Caco-2 (cell line): ENCODE measurements at regions not wholly inside any gene's neighbourhood (a gene's known extent, or its start where the extent isn't known, plus 50 kb on each side); places are given as distances from the start of the nearest gene placed in this dataset.

Experiments used
- BruUV-seq: library from RNA; stranded (reverse); fragments of 400-500 nt; replicated peaks from 2 replicates; lab custom pipeline; 2021; lab: Mats Ljungman, UMichigan
- CTCF ChIA-PET: fragments of 300-600 bp; sonication (Branson Sonifier 250); formaldehyde crosslinking; loops from one replicate; lab custom pipeline; 2022; ENCODE audit warnings: antibody characterized with exemption; lab: Charles Lee
- POLR2A ChIA-PET: fragments of 300-600 bp; sonication (Branson Sonifier 250); formaldehyde crosslinking; loops from one replicate; lab custom pipeline; 2022; ENCODE audit warnings: antibody characterized with exemption; lab: Charles Lee
- DNase-seq, 2 experiments: peaks; one replicate each; pipeline versions ENCODE4 v3.0.0 to v3.0.0-alpha.2; 2020 to 2022
- H3K27me3 ChIP-seq: replicated peaks from 2 replicates; pipeline ENCODE4 v1.6.0; 2011; ENCODE audit warnings: low read length; ENCODE audit not compliant: control insufficient read depth, insufficient read depth
- H3K36me3 ChIP-seq: 2 replicates; pipeline ENCODE4 v1.5.1; 2011; ENCODE audit warnings: low read length; ENCODE audit not compliant: control insufficient read depth, insufficient read depth
- H3K4me1 ChIP-seq: fragments of 250-450 bp; sonication (Bioruptor Pico); 2 replicates; pipeline ENCODE4 v1.5.1; 2020; ENCODE audit warnings: mild to moderate bottlenecking
- H3K4me3 ChIP-seq: 2 replicates; pipeline ENCODE4 v1.5.1; 2011; ENCODE audit warnings: low read depth, mild to moderate bottlenecking, control low read depth, low read length
- H3K9me3 ChIP-seq: fragments of 250-450 bp; sonication (Bioruptor Pico); 2 replicates; pipeline ENCODE4 v1.5.1; 2020; ENCODE audit warnings: mild to moderate bottlenecking, moderate library complexity
- H3K27ac Mint-ChIP-seq: one replicate; pipeline ENCODE4 v1.8.0; 2022; ENCODE audit warnings: mixed read lengths; ENCODE audit not compliant: unreplicated experiment
- H3K27me3 Mint-ChIP-seq: one replicate; pipeline ENCODE4 v1.8.0; 2022; ENCODE audit warnings: mixed read lengths; ENCODE audit not compliant: insufficient read depth, unreplicated experiment
- H3K36me3 Mint-ChIP-seq: one replicate; pipeline ENCODE4 v1.8.0; 2022; ENCODE audit warnings: mild to moderate bottlenecking, mixed read lengths; ENCODE audit not compliant: insufficient read depth, unreplicated experiment
- H3K4me1 Mint-ChIP-seq: one replicate; pipeline ENCODE4 v1.8.0; 2022; ENCODE audit warnings: low read depth, mixed read lengths; ENCODE audit not compliant: unreplicated experiment
- H3K4me3 Mint-ChIP-seq: one replicate; pipeline ENCODE4 v1.8.0; 2022; ENCODE audit warnings: mild to moderate bottlenecking, moderate library complexity, mixed read lengths; ENCODE audit not compliant: unreplicated experiment
- H3K9me3 Mint-ChIP-seq: one replicate; pipeline ENCODE4 v1.8.0; 2022; ENCODE audit warnings: mixed read lengths; ENCODE audit not compliant: unreplicated experiment
- CTCF ChIP-seq, 2 experiments: fragments of 200-600 bp in 1 of 2; IDR thresholded peaks; 1 replicate in 1 of 2; 2 replicates in 1 of 2; pipeline versions ENCODE4 v1.5.1 to v1.8.0; 2011 to 2022; ENCODE audit warnings: antibody characterized with exemption in 1 of 2, control low read depth in 1 of 2, inconsistent platforms in 1 of 2, low read depth in 1 of 2, low read length in 1 of 2, mild to moderate bottlenecking in 1 of 2, moderate library complexity in 1 of 2; ENCODE audit not compliant: insufficient read depth in 1 of 2, severe bottlenecking in 1 of 2, unreplicated experiment in 1 of 2
- intact Hi-C: fragments of 100-400 bp; cut with micrococcal nuclease; formaldehyde crosslinking; loops from one replicate; pipeline ENCODE4 v1.10.0; 2022; ENCODE audit not compliant: unreplicated experiment

- no peak for DNase-seq
- H3K4me3 ChIP-seq = no peak overlapping the region
- no peaks in the 10 kb centered on the region for H3K27me3 ChIP-seq
- ChIA-PET CTCF (interaction anchor here (0.6 kb wide), 1 partner anchor 51 kb away, joined by 3 read pairs; no protein-coding TSS in a partner anchor), POLR2A (no interaction called here)
- no peak for TF ChIP-seq CTCF (IDR thresholded peaks at IDR 0.05; ENCODE audit: insufficient read depth in 1 of 2, low read depth in 1 of 2, low read length in 1 of 2, severe bottlenecking in 1 of 2, unreplicated experiment in 1 of 2)
- H3K27me3 Mint-ChIP-seq = no peaks in the 10 kb centered on the region
- no TSS peak for BruUV-seq
- peaks cover 24% of the 10 kb centered on the region for H3K4me1 ChIP-seq
- peaks cover 11% of the 10 kb centered on the region for H3K9me3 Mint-ChIP-seq
- peaks cover 22% of the 10 kb centered on the region for H3K4me1 Mint-ChIP-seq
- no peaks in the 10 kb centered on the region for H3K9me3 ChIP-seq
- H3K27ac Mint-ChIP-seq = peak overlapping the region; percentile 85
- H3K36me3 ChIP-seq = no peaks in the 10 kb centered on the region
- peak overlapping the region; percentile 34 for H3K4me3 Mint-ChIP-seq
- intact Hi-C loops = loop anchor here (5.0 kb wide), 1 partner anchor 81 kb away; no protein-coding TSS in a partner anchor
- H3K36me3 Mint-ChIP-seq = no peaks in the 10 kb centered on the region
Observed at GRCh38 chr3:3708769-3709115, 90.5 kb upstream of the LRRN1 start.

- Histone ChIP-seq H3K36me3 (no peaks in the 10 kb centered on the region), H3K9me3 (no peaks in the 10 kb centered on the region), H3K4me1 (peaks cover 24% of the 10 kb centered on the region), H3K4me3 (no peak overlapping the region), H3K27me3 (no peaks in the 10 kb centered on the region)
- no TSS peak for BruUV-seq
- no peaks in the 10 kb centered on the region for H3K27me3 Mint-ChIP-seq
- peaks cover 11% of the 10 kb centered on the region for H3K9me3 Mint-ChIP-seq
- peak in 1 of 2 experiments; percentile 30 for DNase-seq
- intact Hi-C loops = loop anchor here (5.0 kb wide), 1 partner anchor 81 kb away; no protein-coding TSS in a partner anchor
- peak overlapping the region; percentile 28 for H3K4me3 Mint-ChIP-seq
- POLR2A ChIA-PET = no interaction called here
- TF ChIP-seq CTCF (IDR thresholded peaks at IDR 0.05; ENCODE audit: insufficient read depth in 1 of 2, low read depth in 1 of 2, low read length in 1 of 2, severe bottlenecking in 1 of 2, unreplicated experiment in 1 of 2) = no peak
- H3K4me1 Mint-ChIP-seq = peaks cover 22% of the 10 kb centered on the region
- CTCF ChIA-PET = interaction anchor here (0.6 kb wide), 1 partner anchor 50 kb away, joined by 3 read pairs; no protein-coding TSS in a partner anchor
- H3K27ac Mint-ChIP-seq = peak overlapping the region; percentile 85
- no peaks in the 10 kb centered on the region for H3K36me3 Mint-ChIP-seq
Observed at GRCh38 chr3:3707858-3708768, 91.1 kb upstream of the LRRN1 start.

GRCh38 chr3:3705090-3705775 is 94.0 kb upstream of the LRRN1 start:
- Mint-ChIP-seq H3K4me3 (no peak overlapping the region), H3K27me3 (no peaks in the 10 kb centered on the region), H3K27ac (no peak overlapping the region), H3K36me3 (no peaks in the 10 kb centered on the region), H3K9me3 (no peaks in the 10 kb centered on the region), H3K4me1 (peaks cover 22% of the 10 kb centered on the region)
- H3K4me3 ChIP-seq = no peak overlapping the region
- BruUV-seq = no TSS peak
- no peaks in the 10 kb centered on the region for H3K36me3 ChIP-seq
- no peak for TF ChIP-seq CTCF (IDR thresholded peaks at IDR 0.05; ENCODE audit: insufficient read depth in 1 of 2, low read depth in 1 of 2, low read length in 1 of 2, severe bottlenecking in 1 of 2, unreplicated experiment in 1 of 2)
- intact Hi-C loops = loop anchor here (5.0 kb wide), 1 partner anchor 78 kb away; no protein-coding TSS in a partner anchor
- H3K27me3 ChIP-seq = no peaks in the 10 kb centered on the region
- CTCF ChIA-PET = no interaction called here
- H3K4me1 ChIP-seq = peaks cover 26% of the 10 kb centered on the region
- POLR2A ChIA-PET = no interaction called here
- H3K9me3 ChIP-seq = no peaks in the 10 kb centered on the region
- DNase-seq = no peak
